MM.1S (cell line): ENCODE measurements at regions not wholly inside any gene's neighbourhood (a gene's known extent, or its start where the extent isn't known, plus 50 kb on each side); places are given as distances from the start of the nearest gene placed in this dataset.

Experiments used
- DNase-seq: peaks from one replicate; pipeline ENCODE4 v3.0.0-alpha.2; 2015
- H2AFZ ChIP-seq: fragments of 300-600 bp; sonication (generic); 2 replicates; pipeline ENCODE4 v1.6.0; 2016; ENCODE audit warnings: antibody characterized with exemption, low read length
- H3F3A ChIP-seq: fragments of 300-600 bp; sonication (generic); 2 replicates; pipeline ENCODE4 v1.6.1; 2016; ENCODE audit warnings: mild to moderate bottlenecking, antibody characterized with exemption, low read length, moderate library complexity, mixed read lengths; ENCODE audit not compliant: insufficient read depth
- H3K27ac ChIP-seq: fragments of 300-600 bp; sonication (generic); 2 replicates; pipeline ENCODE4 v1.5.1; 2016; ENCODE audit warnings: mild to moderate bottlenecking, low read length
- H3K27me3 ChIP-seq: fragments of 300-600 bp; sonication (generic); replicated peaks from 2 replicates; pipeline ENCODE4 v1.6.0; 2016; ENCODE audit warnings: low read length; ENCODE audit not compliant: insufficient read depth
- H3K36me3 ChIP-seq: fragments of 300-600 bp; sonication (generic); replicated peaks from 2 replicates; pipeline ENCODE4 v1.6.1; 2016; ENCODE audit warnings: mild to moderate bottlenecking, low read length, mixed read lengths; ENCODE audit not compliant: insufficient read depth
- H3K4me1 ChIP-seq: fragments of 300-600 bp; sonication (generic); 2 replicates; pipeline ENCODE4 v1.6.1; 2016; ENCODE audit warnings: low read length, mixed read lengths
- H3K4me2 ChIP-seq: fragments of 300-600 bp; sonication (generic); 2 replicates; pipeline ENCODE4 v1.6.0; 2016; ENCODE audit warnings: low read depth, low read length
- H3K4me3 ChIP-seq: fragments of 300-600 bp; sonication (generic); 2 replicates; pipeline ENCODE4 v1.5.1; 2016; ENCODE audit warnings: low read length, mixed read lengths
- H3K79me2 ChIP-seq: fragments of 300-600 bp; sonication (generic); 2 replicates; pipeline ENCODE4 v1.6.1; 2016; ENCODE audit warnings: mixed run types, low read length, mixed read lengths
- H3K9ac ChIP-seq: fragments of 300-600 bp; sonication (generic); 2 replicates; pipeline ENCODE4 v1.6.1; 2016; ENCODE audit warnings: low read length, mixed read lengths
- H3K9me2 ChIP-seq: fragments of 300-600 bp; sonication (generic); replicated peaks from 2 replicates; pipeline ENCODE4 v1.6.1; 2016; ENCODE audit warnings: mild to moderate bottlenecking, low read length, mixed read lengths; ENCODE audit not compliant: insufficient read depth
- H3K9me3 ChIP-seq: fragments of 300-600 bp; sonication (generic); replicated peaks from 2 replicates; pipeline ENCODE4 v1.6.1; 2016; ENCODE audit warnings: mild to moderate bottlenecking, low read length, mixed read lengths; ENCODE audit not compliant: insufficient read depth
- H4K20me1 ChIP-seq: fragments of 300-600 bp; sonication (generic); 2 replicates; pipeline ENCODE4 v1.6.1; 2016; ENCODE audit warnings: mild to moderate bottlenecking, low read length, moderate library complexity, mixed read lengths; ENCODE audit not compliant: insufficient read depth
- EZH2 ChIP-seq: fragments of 300-600 bp; sonication (generic); optimal IDR thresholded peaks from 2 replicates; pipeline ENCODE3; 2017; ENCODE audit warnings: low read depth, mild to moderate bottlenecking, antibody characterized with exemption, low read length, mixed read lengths
- EZH2phosphoT487 ChIP-seq: fragments of 300-600 bp; sonication (generic); IDR thresholded peaks from 2 replicates; pipeline ENCODE4 v1.6.1; 2018; ENCODE audit warnings: antibody characterized with exemption, low read length
- TF ChIP-seq, protein P1 (sequence below): fragments of 300-600 bp; sonication (generic); IDR thresholded peaks from 2 replicates; pipeline ENCODE4 v1.5.1; 2016; ENCODE audit warnings: antibody characterized with exemption, low read length, mixed read lengths

DNA sequence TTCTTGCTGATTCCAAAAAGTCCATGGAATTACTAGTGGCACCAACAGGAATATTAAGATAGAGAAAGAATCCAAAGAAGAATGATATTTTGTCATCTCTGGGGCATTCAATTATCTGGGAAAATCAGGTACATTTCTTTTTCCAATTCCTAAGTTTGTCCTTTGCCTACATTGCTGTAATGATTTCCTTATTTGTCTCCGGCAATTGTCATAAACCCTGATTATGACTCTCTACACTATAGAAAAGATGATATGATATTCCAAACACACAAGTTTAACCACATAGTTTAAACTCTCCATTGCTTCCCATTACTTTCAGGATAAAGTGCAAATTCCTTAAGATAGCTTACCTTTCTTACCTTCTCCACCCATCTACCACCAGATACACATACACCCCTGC is 647.0 kb downstream of the PLPP3 start:
- H3K27ac ChIP-seq, result no peak overlapping the region
- no peak overlapping the region for H3K4me3 ChIP-seq
- no peaks in the 10 kb centered on the region for H3K9me2 ChIP-seq
- DNase-seq, result no peak
- no peaks in the 10 kb centered on the region for H3K4me1 ChIP-seq
- no peaks in the 10 kb centered on the region for H3K9me3 ChIP-seq
- H3K9ac ChIP-seq, result no peak overlapping the region
- H3F3A ChIP-seq, result no peaks in the 10 kb centered on the region
- H2AFZ ChIP-seq, result no peak overlapping the region
- no peaks in the 10 kb centered on the region for H3K27me3 ChIP-seq
- no peaks in the 10 kb centered on the region for H3K79me2 ChIP-seq
- H3K4me2 ChIP-seq, result no peak overlapping the region
- TF ChIP-seq EZH2phosphoT487, result no peak
- TF ChIP-seq EZH2, result no peak
- TF ChIP-seq, protein P1, sequence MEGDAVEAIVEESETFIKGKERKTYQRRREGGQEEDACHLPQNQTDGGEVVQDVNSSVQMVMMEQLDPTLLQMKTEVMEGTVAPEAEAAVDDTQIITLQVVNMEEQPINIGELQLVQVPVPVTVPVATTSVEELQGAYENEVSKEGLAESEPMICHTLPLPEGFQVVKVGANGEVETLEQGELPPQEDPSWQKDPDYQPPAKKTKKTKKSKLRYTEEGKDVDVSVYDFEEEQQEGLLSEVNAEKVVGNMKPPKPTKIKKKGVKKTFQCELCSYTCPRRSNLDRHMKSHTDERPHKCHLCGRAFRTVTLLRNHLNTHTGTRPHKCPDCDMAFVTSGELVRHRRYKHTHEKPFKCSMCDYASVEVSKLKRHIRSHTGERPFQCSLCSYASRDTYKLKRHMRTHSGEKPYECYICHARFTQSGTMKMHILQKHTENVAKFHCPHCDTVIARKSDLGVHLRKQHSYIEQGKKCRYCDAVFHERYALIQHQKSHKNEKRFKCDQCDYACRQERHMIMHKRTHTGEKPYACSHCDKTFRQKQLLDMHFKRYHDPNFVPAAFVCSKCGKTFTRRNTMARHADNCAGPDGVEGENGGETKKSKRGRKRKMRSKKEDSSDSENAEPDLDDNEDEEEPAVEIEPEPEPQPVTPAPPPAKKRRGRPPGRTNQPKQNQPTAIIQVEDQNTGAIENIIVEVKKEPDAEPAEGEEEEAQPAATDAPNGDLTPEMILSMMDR, result no peak
- no peaks in the 10 kb centered on the region for H3K36me3 ChIP-seq
- H4K20me1 ChIP-seq, result no peaks in the 10 kb centered on the region

GRCh38 chr1:55931081-55931940 is 648.1 kb downstream of the PLPP3 start:
- Histone ChIP-seq H3K9me3 (no peaks in the 10 kb centered on the region), H2AFZ (no peak overlapping the region), H3K9ac (no peak overlapping the region), H3K79me2 (no peaks in the 10 kb centered on the region), H3K4me2 (no peak overlapping the region), H4K20me1 (no peaks in the 10 kb centered on the region), H3K27me3 (no peaks in the 10 kb centered on the region), H3K36me3 (no peaks in the 10 kb centered on the region), H3K4me1 (no peaks in the 10 kb centered on the region), H3K27ac (no peak overlapping the region), H3F3A (no peaks in the 10 kb centered on the region), H3K9me2 (no peaks in the 10 kb centered on the region), H3K4me3 (no peak overlapping the region)
- no peak for DNase-seq
- TF ChIP-seq, protein P1, result no peak
- TF ChIP-seq EZH2 (no peak), EZH2phosphoT487 (no peak)

DNA sequence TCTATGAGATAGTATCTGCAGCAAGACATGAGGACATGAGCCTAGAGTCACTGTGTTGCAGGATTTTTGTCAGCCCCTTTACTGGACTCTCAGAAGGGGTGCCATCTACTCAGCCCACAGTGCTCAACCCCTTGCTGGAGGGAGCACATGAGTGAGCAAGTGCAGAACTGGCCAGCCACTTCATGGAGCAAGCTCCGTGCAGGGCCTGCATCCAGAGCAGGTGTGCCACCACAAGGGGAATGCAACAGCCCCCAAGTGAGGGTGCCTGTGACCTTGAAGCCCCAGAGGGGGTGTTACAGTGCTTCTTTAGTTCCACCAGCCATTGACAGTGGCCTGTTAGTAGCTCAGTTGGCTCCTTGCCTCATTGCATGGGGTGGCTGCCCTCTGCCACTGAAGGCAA is 649.7 kb downstream of the PLPP3 start:
- no peaks in the 10 kb centered on the region for H3K9me2 ChIP-seq
- no peak overlapping the region for H3K27ac ChIP-seq
- no peak overlapping the region for H3K4me3 ChIP-seq
- no peaks in the 10 kb centered on the region for H3K27me3 ChIP-seq
- DNase-seq, result no peak
- H3K4me1 ChIP-seq, result no peaks in the 10 kb centered on the region
- H2AFZ ChIP-seq, result no peak overlapping the region
- no peaks in the 10 kb centered on the region for H3K36me3 ChIP-seq
- no peaks in the 10 kb centered on the region for H3F3A ChIP-seq
- no peak overlapping the region for H3K4me2 ChIP-seq
- H3K79me2 ChIP-seq, result no peaks in the 10 kb centered on the region
- H3K9ac ChIP-seq, result no peak overlapping the region
- H3K9me3 ChIP-seq, result no peaks in the 10 kb centered on the region
- TF ChIP-seq EZH2phosphoT487 (no peak), EZH2 (no peak)
- TF ChIP-seq, protein P1, result no peak
- no peaks in the 10 kb centered on the region for H4K20me1 ChIP-seq
